ENCODE measurements at regions not wholly inside any gene's neighbourhood (a gene's known extent, or its start where the extent isn't known, plus 50 kb on each side); places are given as distances from the start of the nearest gene placed in this dataset.

- peaks cover 21% of the 10 kb centered on the region for H3K4me1 ChIP-seq (ENCODE audit: control insufficient read depth, extremely low read depth, insufficient read depth, low read length)
- no peaks in the 10 kb centered on the region for H3K36me3 ChIP-seq (ENCODE audit: control insufficient read depth in 2 of 2, extremely low read depth in 1 of 2, insufficient read depth in 2 of 2, low read length in 2 of 2)
- no peak overlapping the region for H3K4me3 ChIP-seq (replicated peaks in 1 of 3; ENCODE audit: insufficient read depth in 1 of 3, low read depth in 1 of 3, low read length in 3 of 3)
- ChIA-PET CTCF (interaction anchor here (1.4 kb wide), 1 partner anchor 21 kb away, joined by 3 read pairs; no protein-coding TSS in a partner anchor), POLR2A (no interaction called here)
- FAIRE-seq: no peak
- no peaks in the 10 kb centered on the region for H3K9me3 ChIP-seq (replicated peaks; ENCODE audit: control insufficient read depth, insufficient read depth, low read length)
- H3K4me2 ChIP-seq (ENCODE audit: insufficient read depth, low read length): no peak overlapping the region
- no peaks in the 10 kb centered on the region for H3K27me3 ChIP-seq (ENCODE audit: control insufficient read depth in 2 of 2, insufficient read depth in 2 of 2, low read length in 2 of 2)
- H3K9me1 ChIP-seq (replicated peaks; ENCODE audit: control insufficient read depth, extremely low read depth, insufficient read depth, low read length): no peaks in the 10 kb centered on the region
- no peak for TF ChIP-seq GATA2 (IDR thresholded peaks at IDR 0.05; ENCODE audit: insufficient read depth, insufficient read length, low read depth, low read length)
- TF ChIP-seq POLR2AphosphoS5 (IDR thresholded peaks at IDR 0.05; ENCODE audit: insufficient read depth, low read depth, low read length): no peak
- no peak for TF ChIP-seq EZH2 (IDR thresholded peaks at IDR 0.05; ENCODE audit: borderline replicate concordance, low read depth, low read length, severe bottlenecking)
- no peak for TF ChIP-seq CTCF (IDR thresholded peaks at IDR 0.05; ENCODE audit: extremely low read depth in 1 of 2, insufficient read depth in 1 of 2, low read depth in 1 of 2, low read length in 2 of 2)
- no peak for TF ChIP-seq FOS (IDR thresholded peaks at IDR 0.05; ENCODE audit: borderline replicate concordance, insufficient read depth, low read length)
- TF ChIP-seq MAX (IDR thresholded peaks at IDR 0.05; ENCODE audit: insufficient read depth, insufficient read length): no peak
- TF ChIP-seq JUN (IDR thresholded peaks at IDR 0.05; ENCODE audit: borderline replicate concordance, insufficient read depth, insufficient read length, low read depth): no peak
- TF ChIP-seq POLR2A (IDR thresholded peaks at IDR 0.05; ENCODE audit: low read depth, low read length): no peak
- no peak for TF ChIP-seq MYC (IDR thresholded peaks at IDR 0.05; ENCODE audit: low read depth, low read length)
- no peak overlapping the region for H3K27ac ChIP-seq (ENCODE audit: insufficient read depth, low read depth, low read length)
- H3K9ac ChIP-seq (replicated peaks; ENCODE audit: extremely low read depth, insufficient read depth, low read length): no peak overlapping the region
- DNase-seq (ENCODE audit: low read depth, low spot score): peak; percentile 31
- H4K20me1 ChIP-seq (replicated peaks; ENCODE audit: control insufficient read depth, extremely low read depth, insufficient read depth, low read length): no peaks in the 10 kb centered on the region
- no peaks in the 10 kb centered on the region for H3K79me2 ChIP-seq (ENCODE audit: control insufficient read depth, insufficient read depth, low read length)
- peak overlapping the region; percentile 74 for H2AFZ ChIP-seq (ENCODE audit: low read depth, low read length)
- BruUV-seq (replicated peaks): no TSS peak
- intact Hi-C loops (cut with micrococcal nuclease): loop anchor here (5.0 to 10.0 kb wide), 2 partner anchors 123 to 1406 kb away; partner anchors contain the start of gene FLRT2
- dilution Hi-C loops (cut with MboI; ENCODE audit: extremely low pct_ligation_motif_present, low sequenced_read_pairs): no loop called here
Measured at GRCh38 chr14:84129007-84129406, 1400.9 kb upstream of the FLRT2 start.
